Right renal pelvis (tissue), 4 donors: ENCODE measurements at regions not wholly inside any gene's neighbourhood (a gene's known extent, or its start where the extent isn't known, plus 50 kb on each side); places are given as distances from the start of the nearest gene placed in this dataset.
"Not testable (repeated sequence)": the region's sequence is repeated elsewhere in the genome, so short reads cannot be mapped to it uniquely, and the experiment has no call there.

Source experiments
- DNase-seq, 4 donors: peaks; one replicate each; pipeline ENCODE4 v3.0.0-alpha.2; 2013; ENCODE audit warnings: low read depth in 4 of 4, low spot score in 3 of 4, missing footprints in 1 of 4

DNA sequence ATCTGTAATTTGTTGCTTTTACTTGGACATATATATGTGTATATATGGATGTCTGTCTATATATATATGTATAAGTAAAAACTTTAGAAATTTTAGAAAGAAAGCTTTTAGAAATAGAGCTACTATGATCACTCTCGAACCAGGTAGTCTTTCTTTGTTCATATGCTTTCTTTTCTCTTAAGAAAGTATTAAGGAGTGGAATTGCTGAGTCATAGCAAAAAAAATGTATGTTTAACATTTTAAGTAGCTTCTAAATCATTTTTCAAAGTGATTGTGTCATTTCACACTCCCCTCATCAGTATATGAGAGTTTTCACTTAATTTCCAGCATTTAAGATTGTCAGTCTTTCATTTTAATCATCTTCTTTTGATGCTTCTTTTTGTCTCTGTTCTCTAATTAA lies 447.9 kb upstream of the TECRL start:
- no peak for DNase-seq

DNA sequence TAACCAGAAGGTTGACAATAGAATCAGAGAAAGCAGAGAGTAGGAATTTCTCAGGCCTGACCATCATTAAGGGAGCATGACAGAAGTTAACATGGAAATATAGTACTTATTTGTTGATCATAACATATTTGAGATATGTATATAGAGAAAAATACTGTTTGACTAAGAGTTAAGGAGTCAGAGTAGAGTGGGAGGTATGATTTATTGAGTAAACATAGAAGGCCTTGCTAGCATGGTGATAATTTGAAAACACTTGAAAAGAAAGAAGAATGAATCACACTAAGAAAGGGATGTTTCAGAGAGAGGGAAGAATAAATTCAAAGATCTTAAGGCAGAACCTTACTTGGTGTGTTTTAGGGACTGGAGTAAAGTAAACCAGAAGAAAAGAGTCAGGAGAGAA lies 437.2 kb upstream of the TECRL start:
- DNase-seq = no peak

DNA sequence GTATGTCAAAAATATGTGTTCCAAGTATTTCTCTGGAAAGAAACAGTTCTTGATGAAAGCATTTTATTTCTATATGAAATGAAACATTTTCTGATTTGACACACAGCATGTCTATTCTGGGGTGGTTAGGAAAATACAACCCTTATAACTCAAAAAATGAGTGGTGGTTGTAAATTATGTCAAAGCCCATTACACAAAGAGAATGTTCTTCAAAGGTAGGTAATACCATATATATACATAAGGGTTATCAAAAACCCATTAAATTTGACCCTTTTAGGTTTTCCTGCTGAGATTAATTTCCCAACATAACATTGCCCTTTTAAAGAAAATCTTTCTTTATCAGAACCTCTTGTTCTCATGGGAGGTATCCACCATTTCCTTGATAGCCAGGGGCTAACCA lies 420.5 kb upstream of the TECRL start:
- DNase-seq = no peak

DNA sequence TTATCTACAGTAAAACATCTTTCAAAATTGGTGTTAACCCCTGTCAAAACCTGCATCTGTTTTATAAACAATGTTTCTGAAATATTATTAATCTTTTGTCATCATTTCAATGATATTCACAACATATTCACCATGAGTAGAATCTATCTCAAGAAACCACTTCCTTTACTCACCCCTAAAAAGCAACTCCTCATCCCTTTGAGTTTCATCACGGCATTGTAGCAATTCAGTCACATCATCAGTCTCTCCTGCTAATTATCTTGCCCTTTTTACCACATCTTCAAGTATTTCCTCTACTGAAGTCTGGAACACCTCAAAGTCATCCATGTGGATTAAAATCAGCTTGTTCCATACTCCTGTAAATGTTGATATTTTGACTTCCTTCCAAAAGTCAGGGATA lies 415.3 kb upstream of the TECRL start:
- DNase-seq = no peak

DNA sequence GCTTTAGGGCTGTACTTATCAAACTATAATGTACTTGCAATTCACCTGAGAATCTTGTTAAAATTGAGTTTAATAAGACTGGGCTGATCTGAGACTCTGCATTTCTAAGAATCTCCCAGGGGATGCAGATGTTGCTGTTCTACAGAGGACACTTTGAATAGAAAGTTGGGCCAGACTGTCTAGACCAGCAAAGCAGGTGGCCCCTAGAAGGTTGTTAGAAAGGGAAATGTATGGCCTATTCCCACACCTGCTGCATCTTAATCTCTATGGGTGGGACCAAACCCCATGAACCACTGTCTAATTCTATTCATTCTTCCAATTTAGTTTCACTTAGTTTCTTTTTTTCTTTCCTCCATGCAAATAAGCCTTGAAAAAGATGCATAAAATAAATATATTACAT lies 413.2 kb upstream of the TECRL start:
- DNase-seq = no peak

DNA sequence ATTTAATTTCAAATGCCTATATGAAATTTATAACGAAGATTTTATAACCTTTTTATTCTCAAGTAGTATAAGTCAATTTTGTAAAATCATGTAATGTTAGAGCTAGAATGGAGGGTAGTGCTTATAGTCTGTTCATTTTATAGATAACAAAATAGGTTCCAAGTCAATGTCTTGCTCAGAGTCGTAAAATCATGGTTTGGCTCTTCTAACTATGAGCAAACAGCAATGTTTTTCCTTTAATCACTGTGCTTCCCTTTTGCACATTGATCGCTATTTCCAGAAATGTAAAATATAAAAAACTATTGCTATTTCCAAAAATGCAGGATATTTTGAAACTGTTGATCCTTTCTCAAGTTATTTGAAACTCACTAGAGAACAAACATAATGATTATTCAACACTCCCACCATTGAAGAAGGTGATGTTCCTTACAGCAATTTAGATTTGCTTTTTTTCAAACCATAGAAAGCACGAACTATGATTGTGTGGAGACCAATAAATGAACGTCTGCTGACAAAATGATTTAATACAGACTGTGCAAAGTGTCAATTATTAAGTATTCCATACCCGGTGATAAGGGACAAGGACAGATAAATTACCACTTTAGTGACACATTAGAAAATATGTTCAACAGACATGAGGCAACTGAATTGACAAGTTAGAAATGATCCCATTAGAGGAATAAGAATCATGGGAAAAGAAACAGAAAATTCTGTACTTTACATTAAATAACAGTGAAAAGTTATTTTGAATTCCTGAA lies 412.1 kb upstream of the TECRL start:
- DNase-seq = no peak

DNA sequence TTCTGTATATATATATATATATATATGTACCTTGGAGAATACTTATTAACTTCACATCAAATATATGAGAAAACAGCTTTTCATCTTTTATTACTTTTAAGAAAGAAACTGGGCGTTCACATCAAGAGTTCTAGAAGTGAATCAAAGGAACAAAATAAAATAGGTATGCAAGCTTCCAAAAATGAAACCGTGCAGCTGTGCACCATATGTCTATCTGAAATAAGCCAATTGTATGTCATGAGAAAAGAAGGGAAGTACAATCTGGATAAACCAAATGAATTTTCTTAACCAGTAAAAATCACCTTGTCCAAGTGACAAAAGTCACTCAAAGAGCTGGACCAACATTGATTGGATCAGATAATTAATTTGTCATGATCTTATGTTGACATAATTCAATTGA lies 405.4 kb upstream of the TECRL start:
- no peak for DNase-seq

DNA sequence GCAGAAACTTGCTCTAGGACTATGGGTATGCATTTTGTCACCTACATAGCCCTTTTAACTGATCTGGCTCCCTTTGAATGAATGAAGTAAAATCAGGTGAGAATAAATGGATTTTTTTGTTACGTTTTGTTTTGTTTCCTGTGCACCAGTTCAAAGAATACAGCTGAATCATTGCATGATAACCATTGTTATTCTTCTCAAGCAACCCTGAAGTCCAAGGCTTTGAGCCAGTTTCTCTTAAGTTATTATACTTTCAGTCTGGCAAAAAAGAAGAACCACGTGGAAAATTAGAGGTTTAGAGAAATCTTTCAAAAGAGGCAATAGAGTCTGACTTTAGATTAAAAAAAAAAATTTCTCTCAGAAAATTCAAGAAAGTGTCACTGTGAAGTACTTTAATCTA lies 398.6 kb upstream of the TECRL start:
- DNase-seq = no peak

DNA sequence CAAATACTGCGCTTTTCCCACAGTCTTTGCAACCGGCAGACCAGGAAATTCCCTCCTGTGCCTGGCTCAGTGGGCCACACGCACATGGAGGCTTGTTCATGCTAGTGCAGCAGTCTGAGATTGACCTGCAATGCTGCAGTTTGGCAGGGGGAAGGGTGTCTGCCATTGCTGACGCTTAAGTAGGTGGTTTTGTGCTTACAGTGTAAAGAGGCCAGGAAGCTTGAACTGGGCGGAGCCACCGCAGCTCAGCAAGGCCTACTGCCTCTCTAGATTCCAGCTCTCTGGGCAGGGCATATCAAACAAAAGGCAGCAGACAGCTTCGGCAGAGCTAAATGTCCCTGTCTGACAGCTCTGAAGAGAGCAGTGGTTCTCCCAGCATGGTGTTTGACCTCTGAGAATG lies 390.5 kb upstream of the TECRL start:
- DNase-seq = no peak

DNA sequence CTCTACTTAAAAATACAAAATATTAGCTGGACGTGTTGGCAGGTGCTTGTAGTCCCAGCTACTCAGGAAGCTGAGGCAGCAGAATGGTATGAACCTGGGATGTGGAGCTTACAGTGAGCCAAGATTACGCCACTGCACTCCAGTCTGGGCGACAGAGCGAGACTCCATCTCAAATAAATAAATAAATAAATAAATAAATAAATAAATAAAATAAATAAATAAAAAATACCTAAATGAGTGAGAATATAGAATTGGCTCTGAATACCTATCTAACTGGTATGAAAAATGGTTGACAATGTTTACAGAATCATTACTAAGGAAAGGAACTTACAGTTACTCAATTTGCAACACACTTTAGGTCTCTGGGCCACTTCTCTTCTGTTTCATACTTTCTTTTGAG lies 389.6 kb upstream of the TECRL start:
- DNase-seq = not testable (repeated sequence)

DNA sequence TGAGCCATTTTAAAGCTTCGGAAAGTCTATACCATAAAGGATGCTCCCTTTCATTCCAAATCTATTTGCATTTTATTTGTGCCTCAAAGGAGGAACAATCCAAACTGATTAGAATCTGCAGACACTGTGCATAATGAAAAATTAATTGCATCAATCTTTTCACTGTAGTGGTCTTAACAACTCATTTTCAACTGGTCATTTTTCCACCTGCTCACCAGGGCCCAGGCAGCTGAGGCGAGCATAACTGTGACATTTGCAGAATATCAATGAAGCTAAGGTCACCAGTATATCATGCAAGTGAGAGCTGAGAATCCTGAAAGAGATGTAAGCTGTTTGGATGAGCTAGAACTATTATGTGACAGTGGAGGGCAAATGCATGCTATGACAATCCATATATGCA lies 387.3 kb upstream of the TECRL start:
- no peak for DNase-seq

DNA sequence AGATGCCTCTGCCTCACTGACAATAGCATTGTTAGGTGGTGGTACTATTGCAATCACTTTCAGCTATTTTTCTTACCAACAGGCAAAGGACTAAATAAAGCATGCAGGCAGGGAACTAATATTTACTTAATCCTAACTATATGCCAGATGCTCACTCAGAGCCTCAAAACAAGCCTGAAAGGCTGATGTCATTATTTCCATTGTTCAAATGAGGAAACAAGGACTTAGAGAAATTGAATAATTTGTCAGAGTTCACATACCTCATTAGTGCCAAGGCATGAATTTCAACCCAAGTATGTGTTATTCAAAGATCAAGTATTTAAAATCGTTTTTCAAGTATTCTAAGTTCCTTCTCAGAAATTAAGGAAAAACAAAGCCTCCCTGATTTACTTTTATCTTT lies 374.9 kb upstream of the TECRL start:
- no peak for DNase-seq

DNA sequence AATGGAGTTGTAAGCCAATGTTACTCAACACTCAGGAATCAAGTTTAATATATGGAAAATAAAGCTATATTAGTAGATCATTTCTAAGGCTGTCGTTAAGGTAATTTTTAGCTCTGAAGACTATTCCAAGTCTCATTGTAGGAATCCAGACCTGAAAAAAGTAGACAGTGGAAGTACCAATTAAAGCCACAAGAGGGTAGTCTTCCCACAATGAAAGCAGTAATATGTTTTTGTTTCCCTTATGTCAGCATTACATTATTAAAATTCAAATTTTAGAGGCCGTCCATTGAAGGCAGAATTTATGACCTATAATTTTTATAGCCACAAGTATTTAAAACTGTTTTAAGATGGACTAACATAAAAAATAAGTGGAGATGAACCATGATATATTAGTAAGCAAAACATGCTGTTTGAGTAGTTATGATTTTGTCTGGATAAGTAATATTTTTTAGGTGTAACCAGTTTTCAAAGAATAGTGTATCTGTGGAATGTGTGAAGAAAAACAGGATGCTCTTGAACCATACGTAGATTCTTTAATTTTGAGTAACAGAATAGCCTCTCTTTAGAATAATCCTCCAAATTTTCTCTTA lies 372.6 kb upstream of the TECRL start:
- peak; percentile 8 to 33 (median 16) for DNase-seq

DNA sequence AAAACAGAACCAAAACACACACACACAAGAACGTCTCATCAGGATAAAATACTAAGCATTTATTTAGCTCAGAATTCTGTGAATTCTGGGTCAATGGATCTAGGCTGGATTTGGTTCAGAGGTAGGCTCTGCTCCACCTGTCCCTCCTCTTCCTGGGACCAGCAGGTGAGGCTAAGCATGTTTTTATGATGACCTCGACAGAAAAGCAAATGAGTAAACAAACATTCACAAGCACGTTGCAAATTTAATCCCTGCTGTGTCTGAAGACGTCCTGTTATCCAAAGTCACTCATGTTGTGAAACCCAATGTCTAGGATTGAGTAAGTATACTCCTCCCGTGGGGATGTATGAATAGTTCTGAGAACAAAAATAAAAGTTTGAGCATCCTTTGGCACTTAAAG lies 371.4 kb upstream of the TECRL start:
- no peak for DNase-seq

DNA sequence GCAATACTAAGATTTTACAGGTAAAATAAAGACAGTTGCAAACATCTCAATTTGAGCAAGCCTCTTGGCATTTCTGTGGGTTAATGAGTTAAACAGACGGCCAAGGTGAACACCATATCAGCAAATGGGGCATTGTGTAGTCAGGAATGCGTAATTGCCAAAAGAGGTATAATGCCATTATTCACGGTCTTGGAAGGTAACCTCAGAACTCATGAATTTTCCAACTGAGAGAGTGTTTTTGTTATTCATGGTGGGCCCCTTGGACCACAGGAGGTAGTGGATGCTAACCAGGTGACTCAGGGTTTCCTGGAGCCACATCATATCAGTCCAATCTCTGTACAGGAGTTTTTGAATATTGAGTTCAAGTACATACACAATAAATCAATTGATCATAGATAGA lies 368.0 kb upstream of the TECRL start:
- no peak for DNase-seq

DNA sequence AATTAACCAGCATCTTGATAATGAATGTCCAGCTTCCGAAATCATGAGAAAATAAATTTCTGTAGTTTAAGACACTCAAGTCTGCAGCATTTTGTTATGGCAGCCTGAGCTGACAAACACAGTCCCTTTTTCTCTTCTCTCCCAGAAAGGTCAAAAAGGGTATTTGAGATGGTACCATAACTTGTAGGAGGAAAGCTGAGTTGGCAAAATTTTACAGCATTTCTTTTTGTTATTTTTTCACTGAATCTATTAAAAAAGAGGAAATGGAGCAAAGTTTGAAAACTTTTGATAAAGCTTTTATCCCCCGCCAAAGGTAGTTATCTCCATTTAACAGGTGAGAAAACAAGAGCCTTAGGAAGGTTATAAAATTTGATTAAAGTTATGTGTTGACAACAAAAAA lies 367.6 kb upstream of the TECRL start:
- DNase-seq = no peak

DNA sequence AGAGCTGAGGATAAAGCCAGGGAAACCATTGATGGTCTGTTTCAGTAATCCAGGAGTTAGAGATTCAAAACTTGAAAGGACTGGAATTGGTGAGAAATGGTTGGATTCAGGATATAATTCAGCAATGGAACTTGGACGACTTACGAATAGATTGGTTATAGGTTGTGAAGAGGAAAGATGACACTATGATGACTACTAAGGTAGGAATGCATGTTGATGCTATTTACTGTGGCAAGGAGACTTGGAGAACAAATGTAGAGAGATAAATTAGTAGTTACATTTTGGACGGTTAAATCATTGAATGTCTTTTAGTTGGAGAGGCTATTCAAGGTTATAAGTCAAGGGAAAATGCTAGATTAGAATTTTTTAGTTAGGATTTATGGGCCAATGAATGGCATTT lies 365.4 kb upstream of the TECRL start:
- DNase-seq = no peak

DNA sequence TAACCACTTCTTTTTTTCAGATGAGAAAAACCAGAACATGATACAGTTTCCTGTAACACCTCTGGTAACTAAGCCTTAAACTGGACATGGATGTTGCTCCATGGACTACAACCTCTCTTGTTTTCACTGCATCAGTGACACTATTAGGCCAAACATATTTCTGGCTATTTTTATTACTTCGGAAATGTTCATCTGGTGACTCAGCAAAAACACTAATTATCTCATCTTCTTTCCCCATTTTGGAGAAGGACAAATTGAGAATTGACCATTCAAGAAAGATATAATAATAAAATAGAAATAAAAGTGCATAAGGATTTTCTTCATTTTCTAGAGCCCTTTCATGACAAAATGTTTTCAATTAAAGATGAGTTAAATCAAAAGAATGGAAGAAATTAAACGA lies 361.9 kb upstream of the TECRL start:
- DNase-seq = no peak

DNA sequence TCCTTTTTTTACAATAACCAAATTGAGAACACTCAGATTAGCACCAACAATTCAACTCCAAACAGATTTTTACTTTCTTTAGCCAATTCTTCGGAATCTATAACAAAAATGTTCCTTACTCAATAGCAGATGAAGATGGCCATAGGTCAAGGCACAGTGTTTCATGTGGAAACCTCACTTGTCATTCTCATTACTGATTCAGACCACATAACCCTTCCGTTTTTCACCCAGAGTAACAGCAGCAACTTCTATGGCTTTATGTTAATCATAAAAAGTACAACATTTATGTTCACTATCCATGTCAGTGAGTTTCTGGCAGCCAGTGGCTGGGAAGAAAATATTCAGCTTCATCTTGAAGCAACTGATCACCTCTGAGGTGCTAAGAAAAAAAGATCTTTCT lies 358.3 kb upstream of the TECRL start:
- no peak for DNase-seq

DNA sequence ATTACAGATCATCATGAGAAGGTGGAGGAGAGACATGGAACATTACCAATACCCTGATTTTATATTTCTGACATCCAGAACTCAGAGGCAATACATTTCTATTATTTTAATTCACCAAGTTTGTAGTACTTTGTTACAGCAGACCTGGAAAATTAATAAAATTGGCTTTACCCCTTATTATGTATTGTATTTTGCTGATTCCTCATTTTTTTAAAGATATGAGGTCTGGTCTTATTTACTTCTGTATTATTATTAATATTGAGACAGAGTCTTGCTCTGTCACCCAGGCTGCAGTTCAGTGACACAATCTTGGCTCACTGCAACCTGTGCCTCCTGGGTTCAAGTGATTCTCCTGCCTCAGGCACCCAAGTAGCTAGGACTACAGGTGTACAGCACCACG lies 357.3 kb upstream of the TECRL start:
- no peak for DNase-seq

DNA sequence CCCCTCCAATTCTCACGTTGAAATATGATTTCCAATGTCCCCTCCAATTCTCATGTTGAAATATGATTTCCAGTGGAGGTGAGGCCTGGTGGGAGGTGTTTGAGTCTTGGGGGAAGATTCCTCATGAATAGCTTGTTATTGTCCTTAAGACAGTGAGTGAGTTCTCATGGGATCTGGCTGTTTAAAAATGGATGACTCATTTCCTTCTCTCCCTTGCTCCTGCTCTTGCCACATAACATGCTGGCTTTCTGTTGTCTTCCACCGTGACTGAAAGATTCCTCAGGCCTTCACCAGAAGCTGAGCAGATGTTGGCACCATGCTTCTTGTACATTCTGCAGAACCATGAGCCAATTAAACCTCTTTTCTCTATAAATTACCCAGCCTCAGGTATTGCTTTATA lies 346.8 kb upstream of the TECRL start:
- DNase-seq = no peak

DNA sequence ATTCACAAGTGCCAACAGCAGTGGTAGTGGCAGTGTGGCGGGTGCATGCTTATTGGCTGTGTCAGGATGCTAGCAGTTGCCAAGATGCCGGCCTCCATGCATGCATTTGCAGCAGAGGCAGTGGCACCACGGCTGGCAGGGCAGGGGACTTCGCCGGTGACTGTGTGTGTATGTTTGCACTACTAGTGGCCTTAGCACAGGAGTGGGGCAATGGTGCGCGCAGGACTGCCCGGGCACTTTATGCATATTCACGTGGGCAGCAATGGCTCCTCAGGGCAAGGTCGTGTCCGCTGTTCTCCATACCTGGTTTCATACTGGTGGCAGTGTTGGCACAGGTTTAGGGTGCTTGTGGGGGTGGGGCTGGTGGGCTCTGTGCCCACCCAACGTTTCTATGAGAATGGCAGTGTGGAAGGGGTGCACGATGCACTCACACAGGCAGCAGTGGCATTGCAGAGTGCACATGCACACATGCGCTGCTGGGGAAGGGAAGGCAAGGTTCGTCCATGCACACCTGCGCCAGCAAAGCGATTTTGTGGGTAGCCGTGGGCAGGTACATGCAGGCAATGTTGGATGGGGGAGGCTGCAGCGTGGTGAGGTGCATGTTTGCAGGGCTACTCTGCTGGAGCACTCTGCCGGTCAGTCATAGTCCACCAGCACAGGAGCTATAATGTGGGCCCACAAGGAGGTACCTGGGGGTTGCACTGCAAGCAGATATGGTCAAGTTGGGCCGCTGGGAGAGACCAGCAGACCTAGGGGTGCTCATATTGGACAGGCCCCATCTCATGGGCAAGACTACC lies 338.9 kb upstream of the TECRL start:
- DNase-seq = no peak
